CD14-positive monocyte (primary cell): ENCODE measurements at regions not wholly inside any gene's neighbourhood (a gene's known extent, or its start where the extent isn't known, plus 50 kb on each side); places are given as distances from the start of the nearest gene placed in this dataset.
"Not testable (repeated sequence)": the region's sequence is repeated elsewhere in the genome, so short reads cannot be mapped to it uniquely, and the experiment has no call there.

Experiments used
- DNase-seq, 3 donors: peaks; one replicate each; pipeline ENCODE4 v3.0.0-alpha.2; 2011 to 2022
- H2AFZ ChIP-seq: 2 replicates; pipeline ENCODE4 v1.6.0; 2012; ENCODE audit warnings: mild to moderate bottlenecking, low read depth, low read length, inconsistent platforms; ENCODE audit not compliant: insufficient read depth, poor library complexity, severe bottlenecking
- H3K27ac ChIP-seq, 2 donors: 1 replicate in 1 of 2; 2 replicates in 1 of 2; pipeline ENCODE4 v1.5.1; 2012 to 2013; ENCODE audit warnings: low read length in 2 of 2, control low read depth in 1 of 2, inconsistent platforms in 1 of 2, low read depth in 1 of 2, mild to moderate bottlenecking in 1 of 2
- H3K27me3 ChIP-seq, 2 donors: one replicate each; pipeline versions ENCODE4 v1.6.0 to v1.6.1; 2011 to 2013; ENCODE audit warnings: low read length in 2 of 2; ENCODE audit not compliant: control insufficient read depth in 2 of 2, insufficient read depth in 2 of 2
- H3K36me3 ChIP-seq, 2 donors: replicated peaks in 1 of 2; 1 replicate in 1 of 2; 2 replicates in 1 of 2; pipeline versions ENCODE4 v1.5.1 to v1.6.1; 2012 to 2013; ENCODE audit warnings: low read length in 2 of 2, control low read depth in 1 of 2, inconsistent platforms in 1 of 2, mild to moderate bottlenecking in 1 of 2; ENCODE audit not compliant: insufficient read depth in 2 of 2, control insufficient read depth in 1 of 2
- H3K4me1 ChIP-seq, 2 donors: 1 replicate in 1 of 2; 2 replicates in 1 of 2; pipeline versions ENCODE4 v1.5.1 to v1.6.1; 2012 to 2013; ENCODE audit warnings: low read length in 2 of 2, control low read depth in 1 of 2, inconsistent platforms in 1 of 2, mild to moderate bottlenecking in 1 of 2, moderate library complexity in 1 of 2; ENCODE audit not compliant: insufficient read depth in 2 of 2, control insufficient read depth in 1 of 2
- H3K4me2 ChIP-seq: replicated peaks from 2 replicates; pipeline ENCODE3; 2012; ENCODE audit warnings: low read length, moderate library complexity, mild to moderate bottlenecking; ENCODE audit not compliant: poor library complexity, severe bottlenecking; ENCODE audit errors: extremely low read depth
- H3K4me3 ChIP-seq, 3 experiments: fragments of 200-600 bp in 1 of 3; sonication (generic) in 1 of 3; replicated peaks in 1 of 3; 1 replicate in 2 of 3; 2 replicates in 1 of 3; pipeline ENCODE4 v1.5.1; 2011 to 2013; ENCODE audit warnings: low read length in 3 of 3, mild to moderate bottlenecking in 3 of 3, control low read depth in 2 of 3, low read depth in 2 of 3, inconsistent platforms in 1 of 3, moderate library complexity in 1 of 3
- H3K79me2 ChIP-seq: 2 replicates; pipeline ENCODE4 v1.6.0; 2012; ENCODE audit warnings: mild to moderate bottlenecking, control low read depth, inconsistent platforms, low read length, moderate library complexity; ENCODE audit not compliant: insufficient read depth
- H3K9ac ChIP-seq: 2 replicates; pipeline ENCODE4 v1.6.0; 2017; ENCODE audit warnings: low read length, mild to moderate bottlenecking; ENCODE audit not compliant: insufficient read depth, poor library complexity, severe bottlenecking
- H3K9me3 ChIP-seq, 2 donors: replicated peaks in 1 of 2; 1 replicate in 1 of 2; 2 replicates in 1 of 2; pipeline versions ENCODE4 v1.5.1 to v1.6.1; 2012 to 2013; ENCODE audit warnings: low read length in 2 of 2, control low read depth in 1 of 2; ENCODE audit not compliant: control insufficient read depth in 1 of 2, insufficient read depth in 1 of 2
- H4K20me1 ChIP-seq: 2 replicates; pipeline ENCODE4 v1.6.0; 2012; ENCODE audit warnings: mild to moderate bottlenecking, low read length, control low read depth, moderate library complexity; ENCODE audit not compliant: insufficient read depth
- H3K27ac Mint-ChIP-seq, 7 donors: one replicate each; pipeline ENCODE4 v1.8.0; 2020; ENCODE audit warnings: mild to moderate bottlenecking in 7 of 7, mixed read lengths in 7 of 7, moderate library complexity in 6 of 7, inconsistent platforms in 2 of 7
- H3K27me3 Mint-ChIP-seq, 3 donors: one replicate each; pipeline ENCODE4 v1.8.0; 2021 to 2022; ENCODE audit warnings: low read depth in 3 of 3, mild to moderate bottlenecking in 3 of 3, mixed read lengths in 3 of 3, moderate library complexity in 3 of 3, inconsistent platforms in 1 of 3
- H3K36me3 Mint-ChIP-seq, 2 donors: one replicate each; pipeline ENCODE4 v1.8.0; 2020; ENCODE audit warnings: mixed read lengths in 2 of 2, inconsistent platforms in 1 of 2, mild to moderate bottlenecking in 1 of 2
- H3K4me1 Mint-ChIP-seq: one replicate; pipeline ENCODE4 v1.8.0; 2020; ENCODE audit warnings: mild to moderate bottlenecking, mixed read lengths
- H3K4me3 Mint-ChIP-seq, 2 donors: one replicate each; pipeline ENCODE4 v1.8.0; 2020; ENCODE audit warnings: mild to moderate bottlenecking in 2 of 2, mixed read lengths in 2 of 2, moderate library complexity in 1 of 2
- H3K9me3 Mint-ChIP-seq, 7 donors: one replicate each; pipeline ENCODE4 v1.8.0; 2020 to 2022; ENCODE audit warnings: mixed read lengths in 7 of 7, mild to moderate bottlenecking in 6 of 7, moderate library complexity in 6 of 7, inconsistent platforms in 2 of 7
- WGBS: methylation state at CpG from one replicate; pipeline ENCODE4 v1.1.5; 2013; ENCODE audit warnings: missing lambda C conversion rate; ENCODE audit not compliant: insufficient coverage; 5-methylcytosine and 5-hydroxymethylcytosine counted together
- intact Hi-C, 2 donors: fragments of 100-400 bp; cut with micrococcal nuclease; formaldehyde crosslinking; loops; one replicate each; pipeline versions ENCODE4 v1.15.0 to v1.15.1; 2023
- TF ChIP-seq, protein P1 (sequence below): fragments of 200-600 bp; IDR thresholded peaks from one replicate; pipeline ENCODE4 v1.8.0; 2022; ENCODE audit warnings: antibody characterized with exemption, mild to moderate bottlenecking

- H2AFZ ChIP-seq, result no peak overlapping the region
- Mint-ChIP-seq H3K9me3 (peaks cover 0 to 1% (median 0%) of the 10 kb centered on the region in 7 donors), H3K4me3 (no peak overlapping the region), H3K27ac (no peak overlapping the region), H3K36me3 (peaks cover 0 to 3% of the 10 kb centered on the region in 2 donors), H3K4me1 (peaks cover 11% of the 10 kb centered on the region), H3K27me3 (peaks cover 0 to 5% (median 4%) of the 10 kb centered on the region in 3 donors)
- no peaks in the 10 kb centered on the region for H4K20me1 ChIP-seq
- no peak for DNase-seq
- no peak overlapping the region for H3K9ac ChIP-seq
- H3K4me1 ChIP-seq, result no peaks in the 10 kb centered on the region
- no peak overlapping the region for H3K27ac ChIP-seq
- H3K27me3 ChIP-seq, result no peaks in the 10 kb centered on the region
- no peaks in the 10 kb centered on the region for H3K79me2 ChIP-seq
- no peaks in the 10 kb centered on the region for H3K36me3 ChIP-seq
- no peak overlapping the region for H3K4me2 ChIP-seq
- TF ChIP-seq, protein P1, sequence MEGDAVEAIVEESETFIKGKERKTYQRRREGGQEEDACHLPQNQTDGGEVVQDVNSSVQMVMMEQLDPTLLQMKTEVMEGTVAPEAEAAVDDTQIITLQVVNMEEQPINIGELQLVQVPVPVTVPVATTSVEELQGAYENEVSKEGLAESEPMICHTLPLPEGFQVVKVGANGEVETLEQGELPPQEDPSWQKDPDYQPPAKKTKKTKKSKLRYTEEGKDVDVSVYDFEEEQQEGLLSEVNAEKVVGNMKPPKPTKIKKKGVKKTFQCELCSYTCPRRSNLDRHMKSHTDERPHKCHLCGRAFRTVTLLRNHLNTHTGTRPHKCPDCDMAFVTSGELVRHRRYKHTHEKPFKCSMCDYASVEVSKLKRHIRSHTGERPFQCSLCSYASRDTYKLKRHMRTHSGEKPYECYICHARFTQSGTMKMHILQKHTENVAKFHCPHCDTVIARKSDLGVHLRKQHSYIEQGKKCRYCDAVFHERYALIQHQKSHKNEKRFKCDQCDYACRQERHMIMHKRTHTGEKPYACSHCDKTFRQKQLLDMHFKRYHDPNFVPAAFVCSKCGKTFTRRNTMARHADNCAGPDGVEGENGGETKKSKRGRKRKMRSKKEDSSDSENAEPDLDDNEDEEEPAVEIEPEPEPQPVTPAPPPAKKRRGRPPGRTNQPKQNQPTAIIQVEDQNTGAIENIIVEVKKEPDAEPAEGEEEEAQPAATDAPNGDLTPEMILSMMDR, result no peak
- intact Hi-C loops, result no loop called here
- H3K4me3 ChIP-seq, result no peak overlapping the region
- WGBS, result 100% methylated on average over 2 of the region's 5 CpGs
- no peaks in the 10 kb centered on the region for H3K9me3 ChIP-seq
Measured at GRCh38 chr12:9327320-9327719, 119.1 kb upstream of the PZP start.

DNA sequence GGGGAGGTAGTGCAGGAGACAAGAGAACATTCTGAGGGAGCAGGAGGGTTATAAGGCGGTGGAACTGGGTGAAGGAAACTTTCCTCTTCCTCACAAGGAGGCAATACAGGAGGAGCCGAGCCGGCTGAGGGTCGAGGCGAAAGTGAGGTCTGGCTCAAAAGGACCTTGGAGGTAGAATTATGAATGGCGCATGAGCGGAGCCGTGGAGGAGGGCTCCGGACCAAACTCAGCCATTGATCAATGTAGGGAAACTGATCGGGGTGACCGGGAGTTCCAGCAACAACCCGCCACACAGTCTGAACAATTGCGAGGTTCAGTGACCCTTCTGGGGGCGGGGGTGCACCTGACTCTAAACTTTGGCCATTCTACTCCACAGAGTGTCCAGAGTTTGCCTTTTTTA, 118.7 kb upstream of the PZP start:
- H3K27me3 ChIP-seq, H3K36me3 Mint-ChIP-seq, H3K27ac ChIP-seq, H3K9ac ChIP-seq, DNase-seq, H3K4me2 ChIP-seq, H3K36me3 ChIP-seq, H4K20me1 ChIP-seq, intact Hi-C loops, H3K9me3 Mint-ChIP-seq, H3K9me3 ChIP-seq, H2AFZ ChIP-seq, H3K27me3 Mint-ChIP-seq, H3K4me3 ChIP-seq, H3K4me1 ChIP-seq, H3K4me3 Mint-ChIP-seq, H3K27ac Mint-ChIP-seq, H3K79me2 ChIP-seq: not testable (repeated sequence)
- peaks cover 11% of the 10 kb centered on the region for H3K4me1 Mint-ChIP-seq
- 100% methylated on average over 6 of the region's 14 CpGs for WGBS
